Activated CD8-positive, alpha-beta T cell treated with anti-CD3 and anti-CD28 coated beads for 36 hours (primary cell): ENCODE measurements at regions not wholly inside any gene's neighbourhood (a gene's known extent, or its start where the extent isn't known, plus 50 kb on each side); places are given as distances from the start of the nearest gene placed in this dataset.
A peak's percentile ranks its signal among the peaks of the same experiment; 100 is the strongest.

Experiments
- ATAC-seq: fragments of 200-7000 bp; cut with Tn5 transposase; one replicate; pipeline ENCODE4 v1.10.0; 2021; ENCODE audit warnings: mild to moderate bottlenecking, moderate library complexity
- CTCF ChIA-PET: fragments of 350-600 bp; sonication (Branson Sonifier 250); formaldehyde crosslinking; loops from one replicate; lab custom pipeline; 2021; ENCODE audit warnings: antibody characterized with exemption; lab: Charles Lee
- POLR2A ChIA-PET: fragments of 350-600 bp; sonication (Branson Sonifier 250); formaldehyde crosslinking; loops from one replicate; lab custom pipeline; 2021; ENCODE audit warnings: antibody characterized with exemption; lab: Charles Lee
- DNase-seq: peaks from one replicate; pipeline ENCODE4 v3.0.0-alpha.2; 2020
- H3K27ac Mint-ChIP-seq: one replicate; pipeline ENCODE4 v1.8.0; 2021; ENCODE audit warnings: mild to moderate bottlenecking, mixed read lengths
- H3K27me3 Mint-ChIP-seq: one replicate; pipeline ENCODE4 v1.8.0; 2021; ENCODE audit warnings: mixed read lengths
- H3K36me3 Mint-ChIP-seq: one replicate; pipeline ENCODE4 v1.8.0; 2021; ENCODE audit warnings: low read depth, mixed read lengths
- H3K4me1 Mint-ChIP-seq: one replicate; pipeline ENCODE4 v1.8.0; 2021; ENCODE audit warnings: low read depth, mixed read lengths
- H3K4me3 Mint-ChIP-seq: one replicate; pipeline ENCODE4 v1.8.0; 2021; ENCODE audit warnings: mild to moderate bottlenecking, moderate library complexity, mixed read lengths
- H3K9me3 Mint-ChIP-seq: one replicate; pipeline ENCODE4 v1.8.0; 2021; ENCODE audit warnings: mixed read lengths
- intact Hi-C: fragments of 100-400 bp; cut with micrococcal nuclease; formaldehyde crosslinking; loops from one replicate; pipeline ENCODE4 v1.10.0; 2022
- TF ChIP-seq, protein P1 (sequence below): fragments of 200-600 bp; IDR thresholded peaks from one replicate; pipeline ENCODE4 v1.8.0; 2022; ENCODE audit warnings: antibody characterized with exemption, mild to moderate bottlenecking

DNA sequence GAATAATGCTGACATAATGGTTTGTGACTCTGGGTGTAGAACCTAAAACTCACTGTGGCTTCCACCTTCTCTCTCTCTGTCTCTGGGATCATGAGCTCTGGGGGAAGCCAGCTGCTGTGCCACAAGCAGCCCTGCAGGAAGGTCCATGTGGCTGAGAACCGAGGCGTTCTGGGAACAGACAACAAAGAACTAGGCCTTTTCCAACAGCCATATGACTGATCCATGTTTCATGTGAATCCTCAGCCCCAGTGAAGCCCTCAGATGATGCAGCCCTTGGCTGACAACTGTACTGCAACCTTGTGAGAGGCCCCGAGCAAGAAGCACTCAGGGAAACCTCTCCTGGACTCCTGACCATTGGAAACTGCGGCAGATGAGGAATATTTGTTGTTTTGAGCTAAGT, 56.6 kb downstream of the HLA-G start:
- POLR2A ChIA-PET = no interaction called here

DNA sequence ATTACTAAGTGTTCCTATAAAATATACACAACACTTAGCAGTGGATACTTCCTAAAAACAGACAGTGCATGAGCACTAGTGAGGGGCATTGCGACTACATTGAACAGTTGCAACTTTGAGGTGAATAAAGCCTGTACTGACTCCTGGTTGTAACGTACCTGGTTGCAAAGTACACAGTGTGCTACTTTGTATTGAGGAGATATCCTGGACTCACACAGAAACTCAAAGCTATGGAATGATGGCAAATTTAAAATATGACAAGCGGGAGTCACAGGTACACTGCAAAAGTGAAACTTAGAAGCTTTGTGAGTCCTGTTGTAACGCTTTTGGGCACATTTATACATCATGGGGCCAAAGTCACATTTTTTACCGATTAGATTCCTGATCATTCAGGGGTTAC, 55.6 kb upstream of the HLA-A start:
- Mint-ChIP-seq H3K9me3 (peaks cover 12% of the 10 kb centered on the region), H3K27me3 (peaks cover 2% of the 10 kb centered on the region), H3K4me3 (peak overlapping the region; percentile 34), H3K27ac (no peak overlapping the region), H3K36me3 (peaks cover 5% of the 10 kb centered on the region), H3K4me1 (peaks cover 9% of the 10 kb centered on the region)
- CTCF ChIA-PET = interaction anchor here (0.8 kb wide), 1 partner anchor 52 kb away, joined by 3 read pairs; no protein-coding TSS in a partner anchor
- intact Hi-C loops = no loop called here
- TF ChIP-seq, protein P1, sequence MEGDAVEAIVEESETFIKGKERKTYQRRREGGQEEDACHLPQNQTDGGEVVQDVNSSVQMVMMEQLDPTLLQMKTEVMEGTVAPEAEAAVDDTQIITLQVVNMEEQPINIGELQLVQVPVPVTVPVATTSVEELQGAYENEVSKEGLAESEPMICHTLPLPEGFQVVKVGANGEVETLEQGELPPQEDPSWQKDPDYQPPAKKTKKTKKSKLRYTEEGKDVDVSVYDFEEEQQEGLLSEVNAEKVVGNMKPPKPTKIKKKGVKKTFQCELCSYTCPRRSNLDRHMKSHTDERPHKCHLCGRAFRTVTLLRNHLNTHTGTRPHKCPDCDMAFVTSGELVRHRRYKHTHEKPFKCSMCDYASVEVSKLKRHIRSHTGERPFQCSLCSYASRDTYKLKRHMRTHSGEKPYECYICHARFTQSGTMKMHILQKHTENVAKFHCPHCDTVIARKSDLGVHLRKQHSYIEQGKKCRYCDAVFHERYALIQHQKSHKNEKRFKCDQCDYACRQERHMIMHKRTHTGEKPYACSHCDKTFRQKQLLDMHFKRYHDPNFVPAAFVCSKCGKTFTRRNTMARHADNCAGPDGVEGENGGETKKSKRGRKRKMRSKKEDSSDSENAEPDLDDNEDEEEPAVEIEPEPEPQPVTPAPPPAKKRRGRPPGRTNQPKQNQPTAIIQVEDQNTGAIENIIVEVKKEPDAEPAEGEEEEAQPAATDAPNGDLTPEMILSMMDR = no peak
- ATAC-seq (no peak), DNase-seq (no peak)
- POLR2A ChIA-PET = interaction anchor here (1.1 kb wide), 1 partner anchor 175 kb away, joined by 3 read pairs; the partner anchor contains the start of gene POLR1H

More for the DNA sequence above, 56.6 kb downstream of the HLA-G start:
- peaks cover 9% of the 10 kb centered on the region for H3K4me1 Mint-ChIP-seq
- peaks cover 2% of the 10 kb centered on the region for H3K27me3 Mint-ChIP-seq
- no peak overlapping the region for H3K4me3 Mint-ChIP-seq
- no peak for ATAC-seq
- H3K9me3 Mint-ChIP-seq = peaks cover 14% of the 10 kb centered on the region
- intact Hi-C loops = no loop called here
- DNase-seq = no peak
- TF ChIP-seq, protein P1 = no peak
- CTCF ChIA-PET = no interaction called here
- no peak overlapping the region for H3K27ac Mint-ChIP-seq
- peaks cover 5% of the 10 kb centered on the region for H3K36me3 Mint-ChIP-seq

DNA sequence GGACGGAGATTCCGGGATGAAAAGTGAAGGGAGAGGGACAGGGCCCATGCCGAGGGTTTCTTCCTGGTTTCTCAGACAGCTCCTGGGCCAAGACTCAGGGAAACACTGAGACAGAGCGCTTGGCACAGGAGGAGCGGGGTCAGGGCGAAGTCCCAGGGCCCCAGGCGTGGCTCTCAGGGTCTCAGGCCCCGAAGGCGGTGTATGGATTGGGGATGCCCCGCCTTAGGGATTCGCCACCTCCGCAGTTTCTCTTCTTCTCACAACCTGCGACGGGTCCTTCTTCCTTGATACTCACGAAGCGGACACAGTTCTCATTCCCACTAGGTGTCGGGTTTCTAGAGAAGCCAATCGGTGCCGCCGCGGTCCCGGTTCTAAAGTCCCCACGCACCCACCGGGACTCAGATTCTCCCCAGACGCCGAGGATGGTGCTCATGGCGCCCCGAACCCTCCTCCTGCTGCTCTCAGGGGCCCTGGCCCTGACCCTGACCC, 55.0 kb upstream of the HLA-A start:
- peak overlapping the region; percentile 49 for H3K27ac Mint-ChIP-seq
- H3K9me3 Mint-ChIP-seq = peaks cover 10% of the 10 kb centered on the region
- H3K27me3 Mint-ChIP-seq = peaks cover 2% of the 10 kb centered on the region
- CTCF ChIA-PET = no interaction called here
- ATAC-seq (peak; percentile 15), DNase-seq (peak; percentile 44)
- peak overlapping the region; percentile 71 for H3K4me3 Mint-ChIP-seq
- POLR2A ChIA-PET = interaction anchor here (1.1 kb wide), 1 partner anchor 174 kb away, joined by 3 read pairs; the partner anchor contains the start of gene POLR1H
- TF ChIP-seq, protein P1 = no peak
- H3K36me3 Mint-ChIP-seq = peaks cover 3% of the 10 kb centered on the region
- H3K4me1 Mint-ChIP-seq = peaks cover 9% of the 10 kb centered on the region
- intact Hi-C loops = no loop called here

DNA sequence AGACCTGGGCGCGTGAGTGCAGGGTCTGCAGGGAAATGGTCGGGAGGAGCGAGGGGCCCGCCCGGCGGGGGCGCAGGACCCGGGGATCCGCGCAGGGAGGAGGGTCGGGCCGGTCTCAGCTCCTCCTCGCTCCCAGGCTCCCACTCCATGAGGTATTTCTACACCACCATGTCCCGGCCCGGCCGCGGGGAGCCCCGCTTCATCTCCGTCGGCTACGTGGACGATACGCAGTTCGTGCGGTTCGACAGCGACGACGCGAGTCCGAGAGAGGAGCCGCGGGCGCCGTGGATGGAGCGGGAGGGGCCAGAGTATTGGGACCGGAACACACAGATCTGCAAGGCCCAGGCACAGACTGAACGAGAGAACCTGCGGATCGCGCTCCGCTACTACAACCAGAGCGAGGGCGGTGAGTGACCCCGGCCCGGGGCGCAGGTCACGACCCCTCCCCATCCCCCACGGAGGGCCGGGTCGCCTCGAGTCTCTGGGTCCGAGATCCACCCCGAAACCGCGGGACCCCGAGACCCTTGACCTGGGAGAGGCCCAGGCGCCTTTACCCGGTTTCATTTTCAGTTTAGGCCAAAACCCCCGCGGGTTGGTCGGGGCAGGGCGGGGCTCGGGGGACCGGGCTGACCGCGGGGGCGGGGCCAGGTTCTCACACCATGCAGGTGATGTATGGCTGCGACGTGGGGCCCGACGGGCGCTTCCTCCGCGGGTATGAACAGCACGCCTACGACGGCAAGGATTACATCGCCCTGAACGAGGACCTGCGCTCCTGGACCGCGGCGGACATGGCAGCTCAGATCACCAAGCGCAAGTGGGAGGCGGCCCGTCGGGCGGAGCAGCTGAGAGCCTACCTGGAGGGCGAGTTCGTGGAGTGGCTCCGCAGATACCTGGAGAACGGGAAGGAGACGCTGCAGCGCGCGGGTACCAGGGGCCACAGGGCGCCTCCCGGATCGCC, 54.2 kb upstream of the HLA-A start:
- intact Hi-C loops = no loop called here
- peaks cover 6% of the 10 kb centered on the region for H3K9me3 Mint-ChIP-seq
- DNase-seq = peak; percentile 93
- H3K4me3 Mint-ChIP-seq = peak overlapping the region; percentile 71
- ATAC-seq = peak; percentile 93
- TF ChIP-seq, protein P1 = no peak
- H3K4me1 Mint-ChIP-seq = peaks cover 9% of the 10 kb centered on the region
- H3K27ac Mint-ChIP-seq = peak overlapping the region; percentile 81
- H3K27me3 Mint-ChIP-seq = peaks cover 2% of the 10 kb centered on the region
- POLR2A ChIA-PET = interaction anchor here (1.1 kb wide), 1 partner anchor 173 kb away, joined by 3 read pairs; the partner anchor contains the start of gene POLR1H
- peaks cover 3% of the 10 kb centered on the region for H3K36me3 Mint-ChIP-seq
- CTCF ChIA-PET = no interaction called here
